ENCODE measurements at regions not wholly inside any gene's neighbourhood (a gene's known extent, or its start where the extent isn't known, plus 50 kb on each side); places are given as distances from the start of the nearest gene placed in this dataset.

- Histone ChIP-seq H3K4me2 (peak overlapping the region; percentile 72; the same call in 1 of the 2 replicates), H3K27ac (peak overlapping the region; percentile 99), H3K27me3 (ENCODE audit: insufficient read depth, low read depth) (no peaks in the 10 kb centered on the region), H4K20me1 (ENCODE audit: insufficient read depth) (no peaks in the 10 kb centered on the region), H3K79me2 (ENCODE audit: insufficient read depth, low read depth) (no peaks in the 10 kb centered on the region), H2AFZ (ENCODE audit: low read depth) (peak overlapping the region; percentile 92), H3K36me3 (ENCODE audit: insufficient read depth) (no peaks in the 10 kb centered on the region), H3K4me1 (ENCODE audit: low read depth, poor library complexity, severe bottlenecking) (peaks cover 13% of the 10 kb centered on the region), H3K4me3 (IDR thresholded peaks at IDR 0.05; ENCODE audit: insufficient read depth, low read depth, low read length) (no peak overlapping the region), H3K9ac (peak overlapping the region; percentile 96)
- peak; percentile 57 for TF ChIP-seq CTCF (conservative IDR thresholded peaks at IDR 0.05; ENCODE audit: low read depth, low read length)
Observed at GRCh38 chr13:105139380-105140285, 1395.8 kb downstream of the EFNB2 start.

GRCh38 chr13:105139048-105139379, 1396.4 kb downstream of the EFNB2 start:
- no peaks in the 10 kb centered on the region for H3K36me3 ChIP-seq (ENCODE audit: insufficient read depth)
- H3K27ac ChIP-seq = peak overlapping the region; percentile 99
- H3K4me3 ChIP-seq (IDR thresholded peaks at IDR 0.05; ENCODE audit: insufficient read depth, low read depth, low read length) = no peak overlapping the region
- no peak for TF ChIP-seq CTCF (conservative IDR thresholded peaks at IDR 0.05; ENCODE audit: low read depth, low read length)
- H3K79me2 ChIP-seq (ENCODE audit: insufficient read depth, low read depth) = no peaks in the 10 kb centered on the region
- H3K27me3 ChIP-seq (ENCODE audit: insufficient read depth, low read depth) = no peaks in the 10 kb centered on the region
- H4K20me1 ChIP-seq (ENCODE audit: insufficient read depth) = no peaks in the 10 kb centered on the region
- peak overlapping the region; percentile 92 for H2AFZ ChIP-seq (ENCODE audit: low read depth)
- peak overlapping the region; percentile 96 for H3K9ac ChIP-seq
- H3K4me2 ChIP-seq = peak overlapping the region; percentile 72; the same call in 1 of the 2 replicates
- H3K4me1 ChIP-seq (ENCODE audit: low read depth, poor library complexity, severe bottlenecking) = peaks cover 13% of the 10 kb centered on the region

DNA sequence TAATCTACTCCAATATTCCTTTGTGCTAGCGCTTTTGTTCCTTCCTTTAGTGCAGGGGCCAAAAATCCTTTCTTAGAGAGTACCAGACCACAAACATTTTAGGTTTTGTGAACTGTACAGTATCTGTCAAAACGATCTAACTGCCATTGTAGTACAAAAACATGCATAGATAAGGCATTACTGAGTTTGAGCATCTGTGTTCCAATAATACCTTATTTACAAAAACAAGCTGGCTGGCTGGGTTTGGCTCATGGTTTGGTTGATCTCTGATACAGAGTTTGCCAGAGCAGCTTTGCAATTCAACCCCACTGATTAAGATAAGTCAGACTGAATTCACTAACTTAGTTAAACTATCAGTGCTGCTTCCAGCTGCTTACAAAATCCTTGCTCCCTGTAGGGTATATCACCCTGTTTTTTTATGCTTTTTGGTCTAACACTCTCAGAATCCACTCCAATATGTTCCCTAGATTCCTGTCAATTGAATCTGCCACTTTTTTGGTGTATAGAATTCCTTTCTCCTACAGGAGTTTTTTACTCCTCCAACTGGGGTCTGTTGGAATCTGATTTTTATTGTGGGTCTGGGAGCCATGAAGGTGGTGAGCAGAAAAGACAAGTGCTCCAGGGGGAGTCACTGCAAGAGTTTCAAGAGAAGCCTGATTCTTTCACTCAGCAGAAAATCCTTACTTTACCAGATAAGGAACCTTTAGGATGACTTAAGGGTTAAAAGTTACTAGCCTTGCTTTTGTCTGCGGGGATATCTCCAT, 1399.4 kb downstream of the EFNB2 start:
- H3K79me2 ChIP-seq (ENCODE audit: insufficient read depth, low read depth) = no peaks in the 10 kb centered on the region
- no peak overlapping the region for H3K4me3 ChIP-seq (IDR thresholded peaks at IDR 0.05; ENCODE audit: insufficient read depth, low read depth, low read length)
- no peak for TF ChIP-seq CTCF (conservative IDR thresholded peaks at IDR 0.05; ENCODE audit: low read depth, low read length)
- H3K4me2 ChIP-seq = no peak overlapping the region
- no peaks in the 10 kb centered on the region for H4K20me1 ChIP-seq (ENCODE audit: insufficient read depth)
- H2AFZ ChIP-seq (ENCODE audit: low read depth) = no peak overlapping the region
- no peak overlapping the region for H3K9ac ChIP-seq
- peaks cover 13% of the 10 kb centered on the region for H3K4me1 ChIP-seq (ENCODE audit: low read depth, poor library complexity, severe bottlenecking)
- no peak overlapping the region for H3K27ac ChIP-seq
- H3K36me3 ChIP-seq (ENCODE audit: insufficient read depth) = no peaks in the 10 kb centered on the region
- no peaks in the 10 kb centered on the region for H3K27me3 ChIP-seq (ENCODE audit: insufficient read depth, low read depth)

DNA sequence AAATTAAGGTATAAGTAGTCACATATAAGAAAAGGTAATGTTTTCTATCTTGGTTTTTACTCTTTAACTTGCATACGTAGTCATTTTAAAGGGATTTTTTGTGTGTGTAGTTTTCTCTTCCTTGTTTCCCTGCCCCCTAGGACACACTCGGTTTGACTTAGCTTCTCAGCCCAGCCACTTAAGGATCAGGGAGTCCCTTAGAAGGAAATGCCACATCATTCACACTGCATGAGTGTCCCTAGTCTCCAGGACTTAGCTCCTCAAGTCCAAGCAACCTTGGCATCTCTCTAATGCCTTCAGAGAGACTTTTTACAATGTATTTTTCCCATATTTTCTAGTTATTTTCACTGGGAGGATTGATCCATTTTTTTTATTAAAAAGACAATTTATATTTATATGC, 1407.7 kb downstream of the EFNB2 start:
- Histone ChIP-seq H3K79me2 (ENCODE audit: insufficient read depth, low read depth) (no peaks in the 10 kb centered on the region), H2AFZ (ENCODE audit: low read depth) (no peak overlapping the region), H3K4me3 (IDR thresholded peaks at IDR 0.05; ENCODE audit: insufficient read depth, low read depth, low read length) (no peak overlapping the region), H4K20me1 (ENCODE audit: insufficient read depth) (no peaks in the 10 kb centered on the region), H3K4me1 (ENCODE audit: low read depth, poor library complexity, severe bottlenecking) (no peaks in the 10 kb centered on the region), H3K9ac (no peak overlapping the region), H3K27me3 (ENCODE audit: insufficient read depth, low read depth) (no peaks in the 10 kb centered on the region), H3K27ac (no peak overlapping the region), H3K4me2 (no peak overlapping the region), H3K36me3 (ENCODE audit: insufficient read depth) (no peaks in the 10 kb centered on the region)
- no peak for TF ChIP-seq CTCF (conservative IDR thresholded peaks at IDR 0.05; ENCODE audit: low read depth, low read length)

Data from KMS-11 (cell line).